Naive thymus-derived CD4-positive, alpha-beta T cell (primary cell): ENCODE measurements at regions not wholly inside any gene's neighbourhood (a gene's known extent, or its start where the extent isn't known, plus 50 kb on each side); places are given as distances from the start of the nearest gene placed in this dataset.

Experiments used
- ATAC-seq: fragments of 150-1000 bp; cut with Tn5 transposase; 2 replicates; pipeline ENCODE4 v1.10.0; 2021; ENCODE audit warnings: mild to moderate bottlenecking, moderate library complexity
- CTCF ChIA-PET: fragments of 350-600 bp; sonication (Branson Sonifier 250); formaldehyde crosslinking; loops from one replicate; lab custom pipeline; 2021; ENCODE audit warnings: antibody characterized with exemption; lab: Charles Lee
- POLR2A ChIA-PET: fragments of 350-600 bp; sonication (Branson Sonifier 250); formaldehyde crosslinking; loops from one replicate; lab custom pipeline; 2021; ENCODE audit warnings: antibody characterized with exemption, inconsistent platforms; lab: Charles Lee
- DNase-seq, 9 donors: peaks; one replicate each; pipeline versions ENCODE4 v3.0.0 to v3.0.0-alpha.2; 2020 to 2022; ENCODE audit warnings: mixed read lengths in 1 of 9
- H3K27ac ChIP-seq: one replicate; pipeline ENCODE4 v1.7.0; 2013; ENCODE audit warnings: mild to moderate bottlenecking, low read depth, low read length, moderate library complexity
- H3K27me3 ChIP-seq, 2 donors: one replicate each; pipeline ENCODE4 v1.7.0; 2013; ENCODE audit warnings: low read length in 2 of 2, mild to moderate bottlenecking in 2 of 2, moderate library complexity in 2 of 2; ENCODE audit not compliant: control insufficient read depth in 2 of 2, insufficient read depth in 2 of 2
- H3K36me3 ChIP-seq, 3 experiments: 1 replicate in 2 of 3; 2 replicates in 1 of 3; pipeline ENCODE4 v1.7.0; 2013; ENCODE audit warnings: low read length in 3 of 3, mild to moderate bottlenecking in 3 of 3, moderate library complexity in 1 of 3; ENCODE audit not compliant: insufficient read depth in 3 of 3, control insufficient read depth in 2 of 3
- H3K4me1 ChIP-seq, 2 donors: one replicate each; pipeline ENCODE4 v1.7.0; 2013; ENCODE audit warnings: low read length in 2 of 2, mild to moderate bottlenecking in 2 of 2, moderate library complexity in 1 of 2; ENCODE audit not compliant: control insufficient read depth in 2 of 2, insufficient read depth in 2 of 2
- H3K4me3 ChIP-seq: 2 replicates; pipeline ENCODE4 v1.7.0; 2013; ENCODE audit warnings: mild to moderate bottlenecking, low read length
- H3K9me3 ChIP-seq, 3 experiments: 1 replicate in 2 of 3; 2 replicates in 1 of 3; pipeline ENCODE4 v1.7.0; 2013; ENCODE audit warnings: low read length in 3 of 3; ENCODE audit not compliant: control insufficient read depth in 2 of 3
- H3K27ac Mint-ChIP-seq, 9 donors: one replicate each; pipeline ENCODE4 v1.8.0; 2020 to 2022; ENCODE audit warnings: mixed read lengths in 9 of 9, mild to moderate bottlenecking in 8 of 9, moderate library complexity in 5 of 9, inconsistent platforms in 2 of 9
- H3K27me3 Mint-ChIP-seq, 5 donors: one replicate each; pipeline ENCODE4 v1.8.0; 2021 to 2022; ENCODE audit warnings: mixed read lengths in 5 of 5, mild to moderate bottlenecking in 1 of 5
- H3K36me3 Mint-ChIP-seq, 5 donors: one replicate each; pipeline ENCODE4 v1.8.0; 2020 to 2022; ENCODE audit warnings: mixed read lengths in 5 of 5, mild to moderate bottlenecking in 3 of 5, inconsistent platforms in 1 of 5
- H3K4me1 Mint-ChIP-seq, 7 donors: one replicate each; pipeline ENCODE4 v1.8.0; 2020 to 2022; ENCODE audit warnings: mixed read lengths in 7 of 7, mild to moderate bottlenecking in 3 of 7, inconsistent platforms in 1 of 7
- H3K4me3 Mint-ChIP-seq, 10 donors: one replicate each; pipeline ENCODE4 v1.8.0; 2020 to 2022; ENCODE audit warnings: mild to moderate bottlenecking in 10 of 10, mixed read lengths in 10 of 10, moderate library complexity in 6 of 10, inconsistent platforms in 2 of 10
- H3K9me3 Mint-ChIP-seq, 11 donors: one replicate each; pipeline ENCODE4 v1.8.0; 2020 to 2022; ENCODE audit warnings: mixed read lengths in 11 of 11, mild to moderate bottlenecking in 4 of 11, inconsistent platforms in 1 of 11, moderate library complexity in 1 of 11
- intact Hi-C, 2 donors: fragments of 100-400 bp; cut with micrococcal nuclease; formaldehyde crosslinking; loops; one replicate each; pipeline ENCODE4 v1.15.1; 2023

- Histone ChIP-seq H3K27ac (no peak overlapping the region), H3K9me3 (peaks cover 0 to 3% (median 0%) of the 10 kb centered on the region in 3 experiments), H3K27me3 (no peaks in the 10 kb centered on the region), H3K4me1 (no peaks in the 10 kb centered on the region), H3K4me3 (no peak overlapping the region), H3K36me3 (no peaks in the 10 kb centered on the region)
- Mint-ChIP-seq H3K4me1 (no peaks in the 10 kb centered on the region), H3K4me3 (no peak overlapping the region), H3K9me3 (peaks cover 0 to 15% (median 4%) of the 10 kb centered on the region in 11 donors), H3K27me3 (no peaks in the 10 kb centered on the region), H3K27ac (no peak overlapping the region), H3K36me3 (no peaks in the 10 kb centered on the region)
- ChIA-PET CTCF (no interaction called here), POLR2A (no interaction called here)
- intact Hi-C loops = no loop called here
- ATAC-seq = no peak
- no peak for DNase-seq
Measured at GRCh38 chr4:43271946-43272345, 379.4 kb downstream of the GRXCR1 start.

- H3K36me3 ChIP-seq = no peaks in the 10 kb centered on the region
Measured at GRCh38 chr4:43274376-43274775, 381.9 kb downstream of the GRXCR1 start.

GRCh38 chr4:43275779-43276178, 383.3 kb downstream of the GRXCR1 start:
- no peaks in the 10 kb centered on the region for H3K27me3 Mint-ChIP-seq
- no peaks in the 10 kb centered on the region for H3K9me3 ChIP-seq
- H3K27me3 ChIP-seq = no peaks in the 10 kb centered on the region
- intact Hi-C loops = no loop called here
- ChIA-PET POLR2A (no interaction called here), CTCF (no interaction called here)
- no peak overlapping the region for H3K27ac Mint-ChIP-seq
- H3K36me3 Mint-ChIP-seq = no peaks in the 10 kb centered on the region
- H3K9me3 Mint-ChIP-seq = peaks cover 0 to 13% (median 3%) of the 10 kb centered on the region in 11 donors
- no peaks in the 10 kb centered on the region for H3K36me3 ChIP-seq
- H3K4me3 Mint-ChIP-seq = no peak overlapping the region
- no peak overlapping the region for H3K27ac ChIP-seq
- H3K4me1 Mint-ChIP-seq = no peaks in the 10 kb centered on the region
- ATAC-seq (no peak), DNase-seq (no peak)
- no peaks in the 10 kb centered on the region for H3K4me1 ChIP-seq
- H3K4me3 ChIP-seq = no peak overlapping the region

More at GRCh38 chr4:43274376-43274775, 381.9 kb downstream of the GRXCR1 start:
- no peak overlapping the region for H3K4me3 Mint-ChIP-seq
- H3K9me3 Mint-ChIP-seq = peaks cover 0 to 13% (median 3%) of the 10 kb centered on the region in 11 donors
- no peaks in the 10 kb centered on the region for H3K27me3 Mint-ChIP-seq
- ChIA-PET POLR2A (no interaction called here), CTCF (no interaction called here)
- intact Hi-C loops = no loop called here
- Histone ChIP-seq H3K27ac (no peak overlapping the region), H3K27me3 (no peaks in the 10 kb centered on the region), H3K4me3 (no peak overlapping the region), H3K9me3 (no peaks in the 10 kb centered on the region), H3K4me1 (no peaks in the 10 kb centered on the region)
- DNase-seq (no peak), ATAC-seq (no peak)
- H3K4me1 Mint-ChIP-seq = no peaks in the 10 kb centered on the region
- H3K27ac Mint-ChIP-seq = no peak overlapping the region
- H3K36me3 Mint-ChIP-seq = no peaks in the 10 kb centered on the region

GRCh38 chr4:43276321-43276720, 383.8 kb downstream of the GRXCR1 start:
- intact Hi-C loops = no loop called here
- Mint-ChIP-seq H3K27me3 (no peaks in the 10 kb centered on the region), H3K27ac (no peak overlapping the region), H3K9me3 (peaks cover 0 to 19% (median 3%) of the 10 kb centered on the region in 11 donors), H3K36me3 (peaks cover 0 to 3% (median 0%) of the 10 kb centered on the region in 5 donors), H3K4me3 (no peak overlapping the region), H3K4me1 (no peaks in the 10 kb centered on the region)
- Histone ChIP-seq H3K4me3 (no peak overlapping the region), H3K36me3 (no peaks in the 10 kb centered on the region), H3K9me3 (no peaks in the 10 kb centered on the region), H3K4me1 (no peaks in the 10 kb centered on the region), H3K27ac (no peak overlapping the region), H3K27me3 (no peaks in the 10 kb centered on the region)
- CTCF ChIA-PET = no interaction called here
- no peak for DNase-seq
- POLR2A ChIA-PET = no interaction called here
- no peak for ATAC-seq

GRCh38 chr4:43277003-43277402, 384.5 kb downstream of the GRXCR1 start:
- Mint-ChIP-seq H3K9me3 (peaks cover 0 to 14% (median 3%) of the 10 kb centered on the region in 11 donors), H3K27me3 (no peaks in the 10 kb centered on the region), H3K36me3 (peaks cover 0 to 3% (median 0%) of the 10 kb centered on the region in 5 donors), H3K4me3 (no peak overlapping the region), H3K27ac (no peak overlapping the region), H3K4me1 (no peaks in the 10 kb centered on the region)
- no peak overlapping the region for H3K27ac ChIP-seq
- no peaks in the 10 kb centered on the region for H3K27me3 ChIP-seq
- DNase-seq (no peak), ATAC-seq (no peak)
- intact Hi-C loops = no loop called here
- H3K4me3 ChIP-seq = no peak overlapping the region
- no peaks in the 10 kb centered on the region for H3K4me1 ChIP-seq
- no peaks in the 10 kb centered on the region for H3K36me3 ChIP-seq
- ChIA-PET CTCF (no interaction called here), POLR2A (no interaction called here)
- H3K9me3 ChIP-seq = no peaks in the 10 kb centered on the region

- Mint-ChIP-seq H3K27ac (no peak overlapping the region), H3K9me3 (peaks cover 0 to 12% (median 3%) of the 10 kb centered on the region in 11 donors), H3K36me3 (peaks cover 0 to 3% (median 0%) of the 10 kb centered on the region in 5 donors), H3K27me3 (no peaks in the 10 kb centered on the region), H3K4me3 (no peak overlapping the region), H3K4me1 (no peaks in the 10 kb centered on the region)
- Histone ChIP-seq H3K36me3 (no peaks in the 10 kb centered on the region), H3K4me1 (no peaks in the 10 kb centered on the region), H3K27ac (no peak overlapping the region), H3K4me3 (no peak overlapping the region), H3K27me3 (no peaks in the 10 kb centered on the region), H3K9me3 (no peaks in the 10 kb centered on the region)
- ATAC-seq (no peak), DNase-seq (no peak)
- ChIA-PET POLR2A (no interaction called here), CTCF (no interaction called here)
- intact Hi-C loops = no loop called here
Measured at GRCh38 chr4:43282534-43282933, 390.0 kb downstream of the GRXCR1 start.

GRCh38 chr4:43286137-43286536, 393.6 kb downstream of the GRXCR1 start:
- ATAC-seq (no peak), DNase-seq (no peak)
- CTCF ChIA-PET = no interaction called here
- Mint-ChIP-seq H3K27ac (no peak overlapping the region), H3K36me3 (no peaks in the 10 kb centered on the region), H3K4me3 (no peak overlapping the region), H3K9me3 (peaks cover 0 to 13% (median 3%) of the 10 kb centered on the region in 11 donors), H3K4me1 (no peaks in the 10 kb centered on the region), H3K27me3 (no peaks in the 10 kb centered on the region)
- Histone ChIP-seq H3K27me3 (no peaks in the 10 kb centered on the region), H3K9me3 (no peaks in the 10 kb centered on the region), H3K4me1 (no peaks in the 10 kb centered on the region), H3K27ac (no peak overlapping the region), H3K4me3 (no peak overlapping the region), H3K36me3 (no peaks in the 10 kb centered on the region)
- POLR2A ChIA-PET = no interaction called here
- intact Hi-C loops = no loop called here
